Spleen (tissue), 11 donors: ENCODE measurements at regions not wholly inside any gene's neighbourhood (a gene's known extent, or its start where the extent isn't known, plus 50 kb on each side); places are given as distances from the start of the nearest gene placed in this dataset.

Experiments used
- DNase-seq: peaks from one replicate; pipeline ENCODE4 v3.0.0-alpha.2; 2020
- H3K27ac ChIP-seq, 8 donors: fragments of 200-600 bp; sonication (generic) in 7 of 8; 1 replicate in 4 of 8; 2 replicates in 4 of 8; pipeline versions ENCODE4 v1.5.0 to v1.8.0; 2016 to 2021; ENCODE audit warnings: inconsistent platforms in 4 of 8, mild to moderate bottlenecking in 4 of 8, moderate library complexity in 1 of 8
- H3K27me3 ChIP-seq, 7 donors: fragments of 200-600 bp; sonication (generic) in 6 of 7; replicated peaks in 1 of 7; 1 replicate in 4 of 7; 2 replicates in 3 of 7; pipeline versions ENCODE4 v1.5.0 to v1.8.0; 2016 to 2021; ENCODE audit warnings: inconsistent platforms in 3 of 7, mild to moderate bottlenecking in 1 of 7
- H3K36me3 ChIP-seq, 6 donors: fragments of 200-600 bp; sonication (generic) in 5 of 6; 1 replicate in 4 of 6; 2 replicates in 2 of 6; pipeline versions ENCODE4 v1.5.0 to v1.8.0; 2016 to 2021; ENCODE audit warnings: inconsistent platforms in 2 of 6
- H3K4me1 ChIP-seq, 6 donors: fragments of 200-600 bp; sonication (generic) in 5 of 6; 1 replicate in 3 of 6; 2 replicates in 3 of 6; pipeline versions ENCODE4 v1.5.0 to v1.8.0; 2016 to 2021; ENCODE audit warnings: inconsistent platforms in 3 of 6
- H3K4me3 ChIP-seq, 8 donors: fragments of 200-600 bp; sonication (generic) in 7 of 8; 1 replicate in 4 of 8; 2 replicates in 4 of 8; pipeline versions ENCODE4 v1.5.0 to v1.8.0; 2016 to 2021; ENCODE audit warnings: inconsistent platforms in 4 of 8, mild to moderate bottlenecking in 4 of 8, moderate library complexity in 2 of 8
- H3K9me3 ChIP-seq, 8 donors: fragments of 200-600 bp; sonication (generic) in 7 of 8; 1 replicate in 4 of 8; 2 replicates in 4 of 8; pipeline versions ENCODE4 v1.5.0 to v1.8.0; 2016 to 2021; ENCODE audit warnings: inconsistent platforms in 4 of 8
- POLR2A ChIP-seq, 3 donors: fragments of 450-650 bp; IDR thresholded peaks; one replicate each; pipeline ENCODE4 v1.5.1; 2017; ENCODE audit warnings: antibody characterized with exemption in 3 of 3, mild to moderate bottlenecking in 1 of 3
- POLR2AphosphoS5 ChIP-seq, 3 donors: sonication (generic); formaldehyde crosslinking; IDR thresholded peaks; one replicate each; pipeline ENCODE4 v1.5.1; 2017; ENCODE audit warnings: antibody characterized with exemption in 3 of 3
- WGBS, 5 donors: extraction: QIAGEN DNeasy Blood & Tissue Kit in 3 of 5; methylation state at CpG; one replicate each; pipeline versions ENCODE4 v1.1.5 to v1.1.7; 2013 to 2018; 5-methylcytosine and 5-hydroxymethylcytosine counted together
- intact Hi-C: fragments of 100-400 bp; cut with DNase I; formaldehyde crosslinking; loops from one replicate; pipeline ENCODE4 v1.15.0; 2023; ENCODE audit warnings: low total_unique reads
- TF ChIP-seq, protein P1 (sequence below), 11 experiments: fragments of 200-600 bp in 7 of 11; fragments of 450-650 bp in 4 of 11; sonication (generic) in 4 of 11; IDR thresholded peaks in 8 of 11; conservative IDR thresholded peaks in 3 of 11; 1 replicate in 7 of 11; 2 replicates in 4 of 11; pipeline versions ENCODE4 v1.4.0 to v1.8.0; 2016 to 2021; ENCODE audit warnings: antibody characterized with exemption in 11 of 11, inconsistent platforms in 4 of 11, mild to moderate bottlenecking in 1 of 11
- donor health status: healthy with polysubstance abuse.
- donor health status: DM: no; HTN: no; CAD: no; lungs with moderate emphysema.
- donor health status: DM: no; HTN: no; CAD: no.
- donor health status: Bipolar disorder and iron deficiency.
- donor health status: healthy.
- donor health status: DM: no; HTN: no; CAD: no.
- donor health status: DM: yes; HTN: yes; CAD: no.

DNA sequence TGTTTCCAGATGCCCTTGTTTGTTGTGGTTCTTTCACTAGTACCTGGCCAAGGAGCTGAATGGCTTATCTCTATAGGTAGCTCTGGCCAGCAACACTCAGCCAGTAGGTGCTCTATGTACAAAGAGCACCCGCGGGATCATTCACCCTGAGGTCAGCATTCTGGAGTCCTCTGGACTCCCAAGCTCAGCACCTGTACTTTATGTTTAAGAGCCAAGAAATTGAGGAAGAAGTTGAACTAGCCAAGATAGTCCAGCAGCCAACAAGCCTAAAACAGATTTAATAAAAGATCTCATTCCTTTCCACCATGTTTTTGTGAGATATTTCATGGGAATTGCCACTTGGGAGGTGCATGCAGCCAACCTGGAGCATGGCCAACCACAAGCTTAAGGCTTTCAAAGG, 242.6 kb upstream of the PAPPA start:
- WGBS, 5 donors: 92 to 100% (median 93%) methylated on average over 2 of the region's 2 CpGs
- TF ChIP-seq, protein P1, sequence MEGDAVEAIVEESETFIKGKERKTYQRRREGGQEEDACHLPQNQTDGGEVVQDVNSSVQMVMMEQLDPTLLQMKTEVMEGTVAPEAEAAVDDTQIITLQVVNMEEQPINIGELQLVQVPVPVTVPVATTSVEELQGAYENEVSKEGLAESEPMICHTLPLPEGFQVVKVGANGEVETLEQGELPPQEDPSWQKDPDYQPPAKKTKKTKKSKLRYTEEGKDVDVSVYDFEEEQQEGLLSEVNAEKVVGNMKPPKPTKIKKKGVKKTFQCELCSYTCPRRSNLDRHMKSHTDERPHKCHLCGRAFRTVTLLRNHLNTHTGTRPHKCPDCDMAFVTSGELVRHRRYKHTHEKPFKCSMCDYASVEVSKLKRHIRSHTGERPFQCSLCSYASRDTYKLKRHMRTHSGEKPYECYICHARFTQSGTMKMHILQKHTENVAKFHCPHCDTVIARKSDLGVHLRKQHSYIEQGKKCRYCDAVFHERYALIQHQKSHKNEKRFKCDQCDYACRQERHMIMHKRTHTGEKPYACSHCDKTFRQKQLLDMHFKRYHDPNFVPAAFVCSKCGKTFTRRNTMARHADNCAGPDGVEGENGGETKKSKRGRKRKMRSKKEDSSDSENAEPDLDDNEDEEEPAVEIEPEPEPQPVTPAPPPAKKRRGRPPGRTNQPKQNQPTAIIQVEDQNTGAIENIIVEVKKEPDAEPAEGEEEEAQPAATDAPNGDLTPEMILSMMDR (IDR thresholded peaks at IDR 0.05 in 8 of 11, conservative IDR thresholded peaks at IDR 0.05 in 3 of 11): no peak
- no peak for TF ChIP-seq POLR2AphosphoS5 (IDR thresholded peaks at IDR 0.05)
- H3K4me1 ChIP-seq: no peaks in the 10 kb centered on the region
- no peaks in the 10 kb centered on the region for H3K9me3 ChIP-seq
- H3K4me3 ChIP-seq: no peak overlapping the region
- no peak for DNase-seq
- intact Hi-C loops: no loop called here
- no peaks in the 10 kb centered on the region for H3K36me3 ChIP-seq
- no peak overlapping the region for H3K27ac ChIP-seq
- no peaks in the 10 kb centered on the region for H3K27me3 ChIP-seq

GRCh38 chr9:115912086-115912485, 241.5 kb upstream of the PAPPA start:
- intact Hi-C loops: no loop called here
- H3K27me3 ChIP-seq: no peaks in the 10 kb centered on the region
- 74 to 88% (median 81%) methylated on average over 4 of the region's 4 CpGs for WGBS, 5 donors
- no peak overlapping the region for H3K4me3 ChIP-seq
- H3K9me3 ChIP-seq: peaks cover 0 to 2% (median 0%) of the 10 kb centered on the region in 8 donors
- H3K4me1 ChIP-seq: no peaks in the 10 kb centered on the region
- DNase-seq: no peak
- no peak overlapping the region for H3K27ac ChIP-seq
- H3K36me3 ChIP-seq: no peaks in the 10 kb centered on the region
- TF ChIP-seq POLR2A (IDR thresholded peaks at IDR 0.05) (no peak), POLR2AphosphoS5 (IDR thresholded peaks at IDR 0.05) (no peak)
- TF ChIP-seq, protein P1 (IDR thresholded peaks at IDR 0.05 in 8 of 11, conservative IDR thresholded peaks at IDR 0.05 in 3 of 11): no peak

GRCh38 chr9:115913696-115914095, 239.9 kb upstream of the PAPPA start:
- H3K9me3 ChIP-seq: peaks cover 0 to 4% (median 0%) of the 10 kb centered on the region in 8 donors
- H3K4me1 ChIP-seq: no peaks in the 10 kb centered on the region
- H3K36me3 ChIP-seq: no peaks in the 10 kb centered on the region
- H3K27ac ChIP-seq: no peak overlapping the region
- TF ChIP-seq POLR2A (IDR thresholded peaks at IDR 0.05): no peak
- no peak overlapping the region for H3K4me3 ChIP-seq
- no peak for DNase-seq
- H3K27me3 ChIP-seq: no peaks in the 10 kb centered on the region
- 86 to 91% (median 89%) methylated on average over 3 of the region's 3 CpGs for WGBS, 5 donors
- intact Hi-C loops: no loop called here

DNA sequence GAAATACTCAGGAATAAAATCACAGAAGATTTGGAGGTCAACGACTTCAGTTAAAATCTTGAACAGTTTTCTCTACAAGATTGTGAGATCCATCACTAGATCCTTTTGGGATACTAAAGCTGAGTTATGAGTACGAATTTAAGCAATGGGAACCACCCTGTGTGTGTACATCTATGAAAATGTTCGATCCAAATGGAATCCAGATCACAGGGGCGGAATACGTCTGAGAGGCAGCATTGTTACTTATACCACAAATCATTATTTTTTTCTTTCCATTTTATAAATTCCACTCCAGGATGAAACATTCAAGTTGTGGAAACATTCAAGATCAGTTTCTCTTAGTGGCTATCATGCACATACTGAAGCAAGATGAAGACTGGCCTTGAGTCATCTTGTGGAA, 239.3 kb upstream of the PAPPA start:
- intact Hi-C loops: no loop called here
- no peaks in the 10 kb centered on the region for H3K36me3 ChIP-seq

More for the DNA sequence above, 239.3 kb upstream of the PAPPA start:
- Histone ChIP-seq H3K27ac (no peak overlapping the region), H3K4me3 (no peak overlapping the region), H3K4me1 (no peaks in the 10 kb centered on the region), H3K27me3 (no peaks in the 10 kb centered on the region), H3K9me3 (peaks cover 0 to 4% (median 0%) of the 10 kb centered on the region in 8 donors)
- 74 to 81% (median 78%) methylated on average over 5 of the region's 5 CpGs for WGBS, 5 donors
- TF ChIP-seq POLR2AphosphoS5 (IDR thresholded peaks at IDR 0.05): no peak
- no peak for TF ChIP-seq POLR2A (IDR thresholded peaks at IDR 0.05)
- TF ChIP-seq, protein P1 (IDR thresholded peaks at IDR 0.05 in 8 of 11, conservative IDR thresholded peaks at IDR 0.05 in 3 of 11): no peak
- DNase-seq: no peak
